22Rv1 (cell line): ENCODE measurements at regions not wholly inside any gene's neighbourhood (a gene's known extent, or its start where the extent isn't known, plus 50 kb on each side); places are given as distances from the start of the nearest gene placed in this dataset.

Experiments
- ZFX ChIP-seq: fragments of 450-650 bp; IDR thresholded peaks from 2 replicates; pipeline ENCODE4 v1.6.1; 2017; ENCODE audit warnings: antibody characterized with exemption, borderline replicate concordance
- TF ChIP-seq, protein P1 (sequence below): fragments of 450-650 bp; IDR thresholded peaks from 2 replicates; pipeline ENCODE4 v1.5.1; 2017; ENCODE audit warnings: mild to moderate bottlenecking

DNA sequence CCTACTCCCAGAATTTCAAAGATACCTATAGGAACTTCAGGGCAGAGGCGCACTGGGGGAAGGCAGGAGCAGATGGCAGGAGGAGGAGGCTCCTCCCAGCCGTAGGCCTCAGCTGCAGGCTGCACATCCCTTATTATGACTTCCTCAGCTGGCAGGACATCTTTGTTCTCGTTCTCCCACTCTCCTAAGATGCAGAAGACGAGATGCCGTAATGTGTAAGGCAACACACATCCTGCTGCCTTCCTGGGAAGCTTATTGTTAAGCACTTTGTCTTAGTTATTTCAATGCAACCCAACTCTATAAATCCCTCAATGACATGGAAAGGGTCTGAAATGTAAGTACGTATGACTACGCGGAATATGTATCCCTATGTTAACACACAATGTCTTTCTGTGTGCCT is 599.8 kb upstream of the MGMT start:
- TF ChIP-seq, protein P1, sequence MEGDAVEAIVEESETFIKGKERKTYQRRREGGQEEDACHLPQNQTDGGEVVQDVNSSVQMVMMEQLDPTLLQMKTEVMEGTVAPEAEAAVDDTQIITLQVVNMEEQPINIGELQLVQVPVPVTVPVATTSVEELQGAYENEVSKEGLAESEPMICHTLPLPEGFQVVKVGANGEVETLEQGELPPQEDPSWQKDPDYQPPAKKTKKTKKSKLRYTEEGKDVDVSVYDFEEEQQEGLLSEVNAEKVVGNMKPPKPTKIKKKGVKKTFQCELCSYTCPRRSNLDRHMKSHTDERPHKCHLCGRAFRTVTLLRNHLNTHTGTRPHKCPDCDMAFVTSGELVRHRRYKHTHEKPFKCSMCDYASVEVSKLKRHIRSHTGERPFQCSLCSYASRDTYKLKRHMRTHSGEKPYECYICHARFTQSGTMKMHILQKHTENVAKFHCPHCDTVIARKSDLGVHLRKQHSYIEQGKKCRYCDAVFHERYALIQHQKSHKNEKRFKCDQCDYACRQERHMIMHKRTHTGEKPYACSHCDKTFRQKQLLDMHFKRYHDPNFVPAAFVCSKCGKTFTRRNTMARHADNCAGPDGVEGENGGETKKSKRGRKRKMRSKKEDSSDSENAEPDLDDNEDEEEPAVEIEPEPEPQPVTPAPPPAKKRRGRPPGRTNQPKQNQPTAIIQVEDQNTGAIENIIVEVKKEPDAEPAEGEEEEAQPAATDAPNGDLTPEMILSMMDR = no peak
- TF ChIP-seq ZFX = no peak
